ENCODE measurements at regions not wholly inside any gene's neighbourhood (a gene's known extent, or its start where the extent isn't known, plus 50 kb on each side); places are given as distances from the start of the nearest gene placed in this dataset.

DNA sequence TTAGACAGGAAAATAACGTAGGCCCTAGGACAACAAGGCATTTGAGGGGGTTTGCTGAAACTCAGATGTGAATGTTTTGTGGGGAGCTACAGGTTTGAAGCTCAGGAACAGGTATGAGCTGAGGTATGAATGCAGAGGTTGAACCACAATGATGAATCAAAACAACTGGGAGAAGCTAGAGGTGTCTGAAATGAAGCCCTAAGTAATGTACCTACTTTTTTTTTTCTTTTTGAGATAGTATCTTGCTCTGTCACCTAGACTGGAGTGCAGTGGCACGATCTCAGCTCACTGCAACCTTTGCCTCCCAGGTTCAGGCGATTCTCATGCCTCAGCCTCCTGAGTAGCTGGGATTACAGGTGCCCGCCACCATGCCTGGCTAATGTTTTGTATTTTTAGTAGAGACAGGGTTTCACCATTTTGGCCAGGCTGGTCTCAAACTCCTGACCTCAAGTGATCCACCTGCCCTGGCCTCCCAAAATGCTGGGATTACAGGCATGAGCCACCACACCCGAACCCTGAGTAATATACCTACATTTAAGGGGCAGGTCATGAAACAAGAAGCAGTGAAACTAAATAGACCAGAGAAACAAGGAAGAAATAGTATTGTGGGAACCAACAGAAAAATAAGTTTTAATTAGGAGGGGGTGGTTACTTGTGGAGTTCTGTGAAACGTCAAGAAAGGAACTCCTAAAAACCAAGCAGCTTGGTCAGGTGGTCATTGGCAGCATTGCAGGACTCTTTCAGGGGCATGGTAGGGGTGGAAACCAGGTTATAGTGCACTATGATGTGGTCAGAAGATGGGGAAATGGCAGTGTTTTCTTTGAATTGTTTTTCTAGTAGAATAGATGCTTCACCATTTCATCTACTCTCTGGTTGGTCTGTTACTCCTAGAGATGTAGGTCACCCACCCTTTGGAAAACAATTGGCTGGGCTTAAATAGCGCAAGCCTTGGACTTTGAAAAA is 138.1 kb downstream of the CD164 start:
- no peak for FAIRE-seq
- TF ChIP-seq, protein P1, sequence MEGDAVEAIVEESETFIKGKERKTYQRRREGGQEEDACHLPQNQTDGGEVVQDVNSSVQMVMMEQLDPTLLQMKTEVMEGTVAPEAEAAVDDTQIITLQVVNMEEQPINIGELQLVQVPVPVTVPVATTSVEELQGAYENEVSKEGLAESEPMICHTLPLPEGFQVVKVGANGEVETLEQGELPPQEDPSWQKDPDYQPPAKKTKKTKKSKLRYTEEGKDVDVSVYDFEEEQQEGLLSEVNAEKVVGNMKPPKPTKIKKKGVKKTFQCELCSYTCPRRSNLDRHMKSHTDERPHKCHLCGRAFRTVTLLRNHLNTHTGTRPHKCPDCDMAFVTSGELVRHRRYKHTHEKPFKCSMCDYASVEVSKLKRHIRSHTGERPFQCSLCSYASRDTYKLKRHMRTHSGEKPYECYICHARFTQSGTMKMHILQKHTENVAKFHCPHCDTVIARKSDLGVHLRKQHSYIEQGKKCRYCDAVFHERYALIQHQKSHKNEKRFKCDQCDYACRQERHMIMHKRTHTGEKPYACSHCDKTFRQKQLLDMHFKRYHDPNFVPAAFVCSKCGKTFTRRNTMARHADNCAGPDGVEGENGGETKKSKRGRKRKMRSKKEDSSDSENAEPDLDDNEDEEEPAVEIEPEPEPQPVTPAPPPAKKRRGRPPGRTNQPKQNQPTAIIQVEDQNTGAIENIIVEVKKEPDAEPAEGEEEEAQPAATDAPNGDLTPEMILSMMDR (IDR thresholded peaks at IDR 0.05): no peak
- Histone ChIP-seq H3K36me3 (no peaks in the 10 kb centered on the region), H3K27ac (no peak overlapping the region), H3K9me3 (no peaks in the 10 kb centered on the region), H3K27me3 (no peaks in the 10 kb centered on the region), H3K4me3 (no peak overlapping the region), H3K4me1 (no peaks in the 10 kb centered on the region)
- no peak for ATAC-seq
- 82 to 92% methylated on average over 7 of the region's 7 CpGs for WGBS, 2 donors
- DNase-seq: no peak
- intact Hi-C loops (cut with DNase I): no loop called here

DNA sequence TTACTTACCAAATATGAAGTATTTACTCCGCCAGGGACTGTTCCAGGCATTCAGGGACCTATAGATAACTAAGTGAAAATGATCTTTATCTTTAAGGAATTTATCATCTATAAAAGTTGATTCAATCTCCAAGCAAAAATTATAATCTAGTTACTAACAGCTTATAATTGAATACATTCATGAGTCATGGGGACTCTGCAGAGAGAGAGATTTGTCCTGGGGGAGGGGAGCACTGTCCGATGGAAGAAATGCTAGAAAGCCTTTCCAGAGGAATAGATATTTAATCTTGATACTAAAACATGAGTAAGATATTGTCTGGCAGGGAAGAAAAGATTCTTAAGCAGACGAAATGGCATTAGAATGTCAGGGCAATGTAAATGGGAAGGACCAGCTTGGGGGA is 139.3 kb downstream of the CD164 start:
- ATAC-seq (no peak), FAIRE-seq (no peak), DNase-seq (no peak)
- 83 to 92% methylated on average over 3 of the region's 3 CpGs for WGBS, 2 donors
- no peak overlapping the region for H3K4me3 ChIP-seq
- no peaks in the 10 kb centered on the region for H3K9me3 ChIP-seq
- no peaks in the 10 kb centered on the region for H3K27me3 ChIP-seq
- intact Hi-C loops (cut with DNase I): no loop called here
- H3K4me1 ChIP-seq: no peaks in the 10 kb centered on the region
- TF ChIP-seq, protein P1 (IDR thresholded peaks at IDR 0.05): no peak
- no peaks in the 10 kb centered on the region for H3K36me3 ChIP-seq
- no peak overlapping the region for H3K27ac ChIP-seq

DNA sequence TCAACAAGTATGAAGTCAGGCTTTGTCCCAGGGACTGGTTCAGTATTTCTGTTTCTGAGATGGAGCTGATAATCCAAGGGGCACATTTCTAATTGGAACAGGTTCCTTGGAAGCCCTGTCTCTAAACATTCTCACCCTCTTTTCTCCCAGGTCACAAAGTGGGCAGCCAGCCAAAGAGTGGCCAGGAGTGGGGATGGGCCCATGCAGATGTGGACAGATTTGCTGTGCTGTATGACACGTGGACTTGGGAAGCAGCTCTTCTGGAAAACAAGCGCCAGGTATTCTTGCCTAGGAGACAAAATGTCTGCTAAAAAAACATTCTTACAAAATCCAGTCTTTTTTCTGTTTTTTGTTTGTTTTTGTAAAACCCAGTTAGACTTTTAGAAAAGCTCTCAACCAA is 140.2 kb downstream of the CD164 start:
- Histone ChIP-seq H3K27me3 (no peaks in the 10 kb centered on the region), H3K36me3 (no peaks in the 10 kb centered on the region), H3K4me3 (no peak overlapping the region), H3K27ac (no peak overlapping the region), H3K4me1 (no peaks in the 10 kb centered on the region), H3K9me3 (no peaks in the 10 kb centered on the region)
- FAIRE-seq (no peak), ATAC-seq (no peak), DNase-seq (no peak)
- intact Hi-C loops (cut with DNase I): no loop called here
- TF ChIP-seq, protein P1 (IDR thresholded peaks at IDR 0.05): no peak
- 81 to 87% methylated on average over 2 of the region's 2 CpGs for WGBS, 2 donors

DNA sequence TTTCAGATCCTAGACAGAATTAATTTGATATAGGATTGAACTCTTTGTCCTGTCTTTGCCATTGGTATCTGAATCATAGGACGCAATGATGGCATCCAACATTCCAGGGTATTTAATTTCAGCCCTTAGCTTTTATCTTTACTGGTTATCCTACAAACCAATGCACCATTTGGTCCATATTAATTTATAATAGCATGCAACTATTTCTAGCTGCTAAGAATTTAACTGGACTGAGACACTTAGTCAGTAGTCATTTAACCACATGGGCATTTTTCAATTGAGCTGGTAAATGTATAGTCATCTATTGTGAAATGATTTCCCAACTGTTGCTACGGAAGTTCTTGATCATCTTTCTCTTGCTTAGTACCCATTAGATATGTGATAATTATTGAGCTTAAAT is 141.1 kb downstream of the CD164 start:
- Histone ChIP-seq H3K9me3 (no peaks in the 10 kb centered on the region), H3K27me3 (no peaks in the 10 kb centered on the region), H3K36me3 (no peaks in the 10 kb centered on the region), H3K4me1 (no peaks in the 10 kb centered on the region), H3K27ac (no peak overlapping the region), H3K4me3 (no peak overlapping the region)
- 79 to 90% methylated on average over 2 of the region's 2 CpGs for WGBS, 2 donors
- TF ChIP-seq, protein P1 (IDR thresholded peaks at IDR 0.05): no peak
- ATAC-seq (no peak), DNase-seq (no peak), FAIRE-seq (no peak)
- intact Hi-C loops (cut with DNase I): no loop called here
